ENCODE measurements at regions not wholly inside any gene's neighbourhood (a gene's known extent, or its start where the extent isn't known, plus 50 kb on each side); places are given as distances from the start of the nearest gene placed in this dataset.
A peak's percentile ranks its signal among the peaks of the same experiment; 100 is the strongest.

- H4K20me1 ChIP-seq (ENCODE audit: insufficient read depth, low read length, poor library complexity, severe bottlenecking), result no peaks in the 10 kb centered on the region
- H3F3A ChIP-seq (ENCODE audit: low read depth), result no peaks in the 10 kb centered on the region
- H3K9ac ChIP-seq (ENCODE audit: low read depth, low read length, poor library complexity, severe bottlenecking), result no peak overlapping the region
- H3K27me3 ChIP-seq (ENCODE audit: insufficient read depth, low read length, poor library complexity, severe bottlenecking), result peaks cover 20% of the 10 kb centered on the region
- no peak overlapping the region for H3K4me2 ChIP-seq (ENCODE audit: low read depth, low read length, poor library complexity, severe bottlenecking)
- H3K9me2 ChIP-seq (replicated peaks; ENCODE audit: low read depth, low read length), result no peaks in the 10 kb centered on the region
- no peaks in the 10 kb centered on the region for H3K79me2 ChIP-seq (ENCODE audit: insufficient read depth, low read length)
- no peak overlapping the region for H3K4me3 ChIP-seq (ENCODE audit: low read length, poor library complexity, severe bottlenecking)
- no peaks in the 10 kb centered on the region for H3K4me1 ChIP-seq (ENCODE audit: insufficient read depth, low read length, poor library complexity, severe bottlenecking)
- no peaks in the 10 kb centered on the region for H3K36me3 ChIP-seq (ENCODE audit: insufficient read depth, low read length)
- H2AFZ ChIP-seq (ENCODE audit: low read length), result no peak overlapping the region
- TF ChIP-seq, protein P1, sequence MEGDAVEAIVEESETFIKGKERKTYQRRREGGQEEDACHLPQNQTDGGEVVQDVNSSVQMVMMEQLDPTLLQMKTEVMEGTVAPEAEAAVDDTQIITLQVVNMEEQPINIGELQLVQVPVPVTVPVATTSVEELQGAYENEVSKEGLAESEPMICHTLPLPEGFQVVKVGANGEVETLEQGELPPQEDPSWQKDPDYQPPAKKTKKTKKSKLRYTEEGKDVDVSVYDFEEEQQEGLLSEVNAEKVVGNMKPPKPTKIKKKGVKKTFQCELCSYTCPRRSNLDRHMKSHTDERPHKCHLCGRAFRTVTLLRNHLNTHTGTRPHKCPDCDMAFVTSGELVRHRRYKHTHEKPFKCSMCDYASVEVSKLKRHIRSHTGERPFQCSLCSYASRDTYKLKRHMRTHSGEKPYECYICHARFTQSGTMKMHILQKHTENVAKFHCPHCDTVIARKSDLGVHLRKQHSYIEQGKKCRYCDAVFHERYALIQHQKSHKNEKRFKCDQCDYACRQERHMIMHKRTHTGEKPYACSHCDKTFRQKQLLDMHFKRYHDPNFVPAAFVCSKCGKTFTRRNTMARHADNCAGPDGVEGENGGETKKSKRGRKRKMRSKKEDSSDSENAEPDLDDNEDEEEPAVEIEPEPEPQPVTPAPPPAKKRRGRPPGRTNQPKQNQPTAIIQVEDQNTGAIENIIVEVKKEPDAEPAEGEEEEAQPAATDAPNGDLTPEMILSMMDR (conservative IDR thresholded peaks at IDR 0.05; ENCODE audit: low read length), result no peak
- no peak for TF ChIP-seq EZH2phosphoT487 (IDR thresholded peaks at IDR 0.05; ENCODE audit: borderline replicate concordance)
- no peaks in the 10 kb centered on the region for H3K9me3 ChIP-seq (ENCODE audit: insufficient read depth, low read depth, low read length)
Observed at GRCh38 chr20:21574443-21574842, 60.6 kb upstream of the NKX2-2 start.

DNA sequence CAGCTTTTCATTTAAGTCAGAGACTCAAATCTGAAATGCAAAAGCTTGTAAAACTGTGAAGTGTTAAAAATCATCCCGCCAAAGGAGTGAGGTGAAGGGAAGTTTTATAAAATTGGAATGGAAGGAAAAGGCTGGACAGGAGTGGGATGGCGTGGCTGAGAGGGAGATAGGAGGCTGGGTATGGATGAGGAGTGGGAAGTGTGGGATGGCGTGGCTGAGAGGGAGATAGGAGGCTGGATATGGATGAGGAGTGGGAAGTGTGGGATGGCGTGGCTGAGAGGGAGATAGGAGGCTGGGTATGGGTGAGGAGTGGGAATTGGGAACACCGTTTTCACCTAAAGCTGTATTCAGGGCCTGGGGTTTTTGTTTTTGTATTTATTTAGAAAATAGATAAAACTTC, 59.4 kb upstream of the NKX2-2 start:
- peaks cover 29% of the 10 kb centered on the region for H3K27me3 ChIP-seq (ENCODE audit: insufficient read depth, low read length, poor library complexity, severe bottlenecking)

GRCh38 chr20:21571841-21572690, 58.2 kb upstream of the NKX2-2 start:
- no peak for TF ChIP-seq EZH2phosphoT487 (IDR thresholded peaks at IDR 0.05; ENCODE audit: borderline replicate concordance)
- TF ChIP-seq, protein P1 (conservative IDR thresholded peaks at IDR 0.05; ENCODE audit: low read length), result peak; percentile 98
- Histone ChIP-seq H3K27me3 (ENCODE audit: insufficient read depth, low read length, poor library complexity, severe bottlenecking) (peaks cover 34% of the 10 kb centered on the region), H3K4me2 (ENCODE audit: low read depth, low read length, poor library complexity, severe bottlenecking) (no peak overlapping the region), H3K9me3 (ENCODE audit: insufficient read depth, low read depth, low read length) (no peaks in the 10 kb centered on the region), H3K4me3 (ENCODE audit: low read length, poor library complexity, severe bottlenecking) (no peak overlapping the region), H3K79me2 (ENCODE audit: insufficient read depth, low read length) (no peaks in the 10 kb centered on the region), H3K9me2 (replicated peaks; ENCODE audit: low read depth, low read length) (no peaks in the 10 kb centered on the region), H2AFZ (ENCODE audit: low read length) (no peak overlapping the region), H3K36me3 (ENCODE audit: insufficient read depth, low read length) (no peaks in the 10 kb centered on the region), H3K4me1 (ENCODE audit: insufficient read depth, low read length, poor library complexity, severe bottlenecking) (no peaks in the 10 kb centered on the region), H3F3A (ENCODE audit: low read depth) (no peaks in the 10 kb centered on the region), H3K9ac (ENCODE audit: low read depth, low read length, poor library complexity, severe bottlenecking) (no peak overlapping the region), H4K20me1 (ENCODE audit: insufficient read depth, low read length, poor library complexity, severe bottlenecking) (no peaks in the 10 kb centered on the region)

More for the DNA sequence above, 59.4 kb upstream of the NKX2-2 start:
- no peak overlapping the region for H3K4me3 ChIP-seq (ENCODE audit: low read length, poor library complexity, severe bottlenecking)
- H3K4me1 ChIP-seq (ENCODE audit: insufficient read depth, low read length, poor library complexity, severe bottlenecking), result no peaks in the 10 kb centered on the region
- H4K20me1 ChIP-seq (ENCODE audit: insufficient read depth, low read length, poor library complexity, severe bottlenecking), result no peaks in the 10 kb centered on the region
- no peaks in the 10 kb centered on the region for H3K9me2 ChIP-seq (replicated peaks; ENCODE audit: low read depth, low read length)
- no peak overlapping the region for H2AFZ ChIP-seq (ENCODE audit: low read length)
- H3K36me3 ChIP-seq (ENCODE audit: insufficient read depth, low read length), result no peaks in the 10 kb centered on the region
- no peak overlapping the region for H3K9ac ChIP-seq (ENCODE audit: low read depth, low read length, poor library complexity, severe bottlenecking)
- H3K4me2 ChIP-seq (ENCODE audit: low read depth, low read length, poor library complexity, severe bottlenecking), result no peak overlapping the region
- H3K79me2 ChIP-seq (ENCODE audit: insufficient read depth, low read length), result no peaks in the 10 kb centered on the region
- TF ChIP-seq, protein P1 (conservative IDR thresholded peaks at IDR 0.05; ENCODE audit: low read length), result no peak
- TF ChIP-seq EZH2phosphoT487 (IDR thresholded peaks at IDR 0.05; ENCODE audit: borderline replicate concordance), result no peak
- H3F3A ChIP-seq (ENCODE audit: low read depth), result no peaks in the 10 kb centered on the region
- H3K9me3 ChIP-seq (ENCODE audit: insufficient read depth, low read depth, low read length), result no peaks in the 10 kb centered on the region
